RWPE1 (cell line): ENCODE measurements at regions not wholly inside any gene's neighbourhood (a gene's known extent, or its start where the extent isn't known, plus 50 kb on each side); places are given as distances from the start of the nearest gene placed in this dataset.
A peak's percentile ranks its signal among the peaks of the same experiment; 100 is the strongest.

Experiments used
- CTCF ChIA-PET: fragments of 350-600 bp; sonication (Branson Sonifier 250); formaldehyde crosslinking; extraction: SDS; loops from one replicate; lab custom pipeline; 2021; lab: Yijun Ruan, JAX
- POLR2A ChIA-PET: fragments of 400-600 bp; formaldehyde crosslinking; extraction: SDS; loops from one replicate; lab custom pipeline; 2020; ENCODE audit warnings: antibody characterized with exemption; ENCODE audit not compliant: low non-redundant PET; lab: Yijun Ruan, JAX
- DNase-seq: peaks from one replicate; pipeline ENCODE4 v3.0.0; 2012; ENCODE audit warnings: low spot score
- H3K27ac ChIP-seq: fragments of 450-650 bp; 2 replicates; pipeline ENCODE4 v1.5.1; 2017
- TF ChIP-seq, protein P1 (sequence below): fragments of 450-650 bp; conservative IDR thresholded peaks from 2 replicates; pipeline ENCODE4 v1.5.1; 2017; ENCODE audit warnings: low read depth, mild to moderate bottlenecking

DNA sequence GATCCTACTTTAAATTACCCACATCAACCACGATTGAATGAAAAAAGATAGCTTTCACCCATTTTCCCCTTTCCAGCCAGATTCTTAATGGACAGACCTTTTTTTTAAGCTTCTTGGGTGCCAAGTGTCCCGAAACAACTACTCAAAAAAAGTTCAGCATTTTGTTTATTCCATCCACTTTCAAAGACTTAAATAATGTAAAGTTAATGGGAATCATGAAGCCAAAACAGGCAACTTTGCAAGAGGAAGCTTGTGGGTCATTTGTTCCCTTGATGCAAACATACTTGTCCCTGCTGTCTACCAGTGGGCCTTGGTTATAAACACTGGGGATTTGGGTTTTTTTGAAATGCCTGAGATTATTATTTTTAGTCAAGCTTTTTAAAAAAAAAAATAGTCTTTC is 414.0 kb upstream of the PSMD7 start:
- ChIA-PET POLR2A (no interaction called here), CTCF (interaction anchor here (0.5 to 0.9 kb wide), 5 partner anchors 8 to 1116 kb away, joined by 3 to 5 read pairs (median 3); partner anchors contain the start of gene ZNRF1)
- no peak overlapping the region for H3K27ac ChIP-seq
- no peak for DNase-seq
- TF ChIP-seq, protein P1, sequence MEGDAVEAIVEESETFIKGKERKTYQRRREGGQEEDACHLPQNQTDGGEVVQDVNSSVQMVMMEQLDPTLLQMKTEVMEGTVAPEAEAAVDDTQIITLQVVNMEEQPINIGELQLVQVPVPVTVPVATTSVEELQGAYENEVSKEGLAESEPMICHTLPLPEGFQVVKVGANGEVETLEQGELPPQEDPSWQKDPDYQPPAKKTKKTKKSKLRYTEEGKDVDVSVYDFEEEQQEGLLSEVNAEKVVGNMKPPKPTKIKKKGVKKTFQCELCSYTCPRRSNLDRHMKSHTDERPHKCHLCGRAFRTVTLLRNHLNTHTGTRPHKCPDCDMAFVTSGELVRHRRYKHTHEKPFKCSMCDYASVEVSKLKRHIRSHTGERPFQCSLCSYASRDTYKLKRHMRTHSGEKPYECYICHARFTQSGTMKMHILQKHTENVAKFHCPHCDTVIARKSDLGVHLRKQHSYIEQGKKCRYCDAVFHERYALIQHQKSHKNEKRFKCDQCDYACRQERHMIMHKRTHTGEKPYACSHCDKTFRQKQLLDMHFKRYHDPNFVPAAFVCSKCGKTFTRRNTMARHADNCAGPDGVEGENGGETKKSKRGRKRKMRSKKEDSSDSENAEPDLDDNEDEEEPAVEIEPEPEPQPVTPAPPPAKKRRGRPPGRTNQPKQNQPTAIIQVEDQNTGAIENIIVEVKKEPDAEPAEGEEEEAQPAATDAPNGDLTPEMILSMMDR, result no peak

DNA sequence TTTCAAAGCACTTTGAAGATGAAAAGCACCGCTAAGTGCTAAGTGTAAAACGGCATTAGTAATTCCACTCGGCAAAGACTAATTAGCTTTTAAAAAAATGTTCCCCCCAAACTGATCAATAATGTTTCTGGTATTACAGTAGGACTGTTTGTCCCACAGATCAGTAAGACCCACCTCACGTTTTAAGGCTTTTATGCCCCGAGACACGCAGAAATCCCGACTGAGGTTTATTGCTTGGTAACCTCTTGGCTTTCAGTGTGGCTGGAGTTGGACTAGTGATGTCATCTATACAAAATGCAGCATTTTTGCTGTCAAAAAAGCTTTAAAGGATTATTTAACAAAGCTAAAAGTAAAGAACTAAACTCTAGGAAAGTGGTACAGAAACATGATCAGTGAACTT is 414.6 kb upstream of the PSMD7 start:
- no peak for DNase-seq
- ChIA-PET CTCF (interaction anchor here (0.9 kb wide), 1 partner anchor 9 kb away, joined by 3 read pairs; no protein-coding TSS in a partner anchor), POLR2A (no interaction called here)
- H3K27ac ChIP-seq, result no peak overlapping the region
- TF ChIP-seq, protein P1, result no peak

DNA sequence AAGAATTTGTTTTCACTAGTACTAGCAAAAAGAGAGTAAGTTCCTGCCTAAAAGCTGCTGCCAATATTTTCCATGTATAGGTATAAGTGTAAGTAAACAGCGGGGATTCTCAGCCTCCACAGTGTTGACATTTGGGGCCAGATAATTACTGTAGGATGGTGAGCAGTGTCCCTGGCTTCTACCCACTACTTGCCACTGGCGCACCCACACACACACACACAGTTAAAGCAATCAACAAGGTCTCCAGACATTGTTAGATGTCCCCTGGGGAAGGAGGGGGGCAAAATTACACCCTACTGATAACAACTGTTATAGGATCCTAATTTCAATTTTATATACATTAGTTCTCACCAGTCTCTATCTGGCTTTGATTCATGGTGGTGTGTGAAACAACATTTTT is 417.0 kb upstream of the PSMD7 start:
- ChIA-PET POLR2A (no interaction called here), CTCF (interaction anchor here (0.6 kb wide), 2 partner anchors 101 to 156 kb away, joined by 3 read pairs; no protein-coding TSS in a partner anchor)
- TF ChIP-seq, protein P1, result no peak
- H3K27ac ChIP-seq, result no peak overlapping the region
- DNase-seq, result no peak

DNA sequence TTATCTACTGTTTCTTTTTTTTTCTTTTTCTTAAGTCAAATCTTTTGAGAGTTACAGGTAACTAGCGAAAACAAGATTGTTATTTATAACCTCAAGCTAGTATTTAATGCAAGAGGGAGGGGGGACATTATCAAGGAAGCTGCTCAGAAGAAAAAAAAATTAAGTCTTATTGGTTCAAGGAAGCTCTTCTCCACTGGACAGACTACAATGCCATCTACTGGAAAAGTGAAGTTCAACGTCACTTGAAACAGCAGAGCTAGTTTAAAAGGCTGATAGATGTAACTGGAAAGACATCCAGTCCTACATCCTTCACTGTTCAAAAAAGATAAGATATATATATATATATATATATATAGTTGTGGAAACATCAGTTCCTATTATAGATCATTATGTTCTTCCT is 418.0 kb upstream of the PSMD7 start:
- DNase-seq, result peak; percentile 48
- TF ChIP-seq, protein P1, result peak; percentile 44
- H3K27ac ChIP-seq, result no peak overlapping the region
- ChIA-PET POLR2A (no interaction called here), CTCF (interaction anchor here (0.5 to 1.4 kb wide), 34 partner anchors 9 to 1754 kb away, joined by 3 to 13 read pairs (median 4); no protein-coding TSS in a partner anchor)

DNA sequence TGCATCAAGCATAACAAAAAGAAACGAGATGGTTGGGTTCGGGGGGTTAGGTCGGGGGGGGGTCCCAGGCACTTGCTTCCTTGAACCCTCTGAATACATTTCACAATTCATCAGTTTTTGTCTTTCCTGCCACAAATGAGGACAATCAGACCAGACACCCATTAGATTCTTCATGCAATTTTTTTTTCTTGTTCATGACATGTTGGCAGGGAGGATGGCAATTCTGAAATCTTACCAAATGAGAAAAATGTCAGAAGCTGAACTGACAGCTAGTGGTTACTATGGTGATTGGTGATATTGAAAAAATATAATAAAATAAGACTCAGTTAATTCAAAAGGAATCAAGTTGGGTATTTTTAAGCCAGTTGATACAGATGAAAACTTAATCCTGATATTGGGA is 419.5 kb upstream of the PSMD7 start:
- ChIA-PET POLR2A (no interaction called here), CTCF (interaction anchor here (0.6 kb wide), 2 partner anchors 16 to 311 kb away, joined by 3 read pairs; no protein-coding TSS in a partner anchor)
- no peak overlapping the region for H3K27ac ChIP-seq
- DNase-seq, result no peak
- TF ChIP-seq, protein P1, result no peak

DNA sequence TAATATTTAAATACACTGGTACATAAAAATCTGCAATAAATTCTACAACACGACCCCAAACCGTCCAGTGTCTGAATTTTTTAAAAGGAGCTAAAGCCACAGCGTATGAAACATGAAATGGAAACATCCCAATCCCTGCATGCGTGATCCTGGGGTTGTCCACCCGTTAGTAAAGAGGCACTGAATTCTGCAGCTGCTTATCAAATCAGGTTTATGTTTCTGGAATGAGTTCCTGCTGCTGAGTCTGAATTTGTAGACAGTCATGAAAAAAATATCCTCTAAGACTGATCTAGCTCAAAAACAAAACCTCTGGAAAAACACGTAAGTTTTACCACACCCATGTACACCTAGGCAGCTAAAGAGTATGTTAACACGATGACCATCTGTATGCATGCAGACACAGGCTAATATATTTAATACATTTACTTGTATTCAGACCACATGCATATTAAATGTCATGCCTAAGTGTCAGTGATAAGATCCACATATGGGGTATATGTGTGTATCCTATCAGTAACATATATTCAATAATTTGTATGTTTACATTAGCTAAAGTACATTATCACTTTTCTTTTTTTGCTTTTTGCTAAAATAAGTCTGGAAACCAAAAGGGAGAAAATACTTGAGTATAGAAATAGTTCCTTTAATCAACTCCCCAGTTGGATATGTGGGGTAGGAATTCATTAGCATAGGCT is 420.5 kb upstream of the PSMD7 start:
- no peak for DNase-seq
- ChIA-PET CTCF (no interaction called here), POLR2A (no interaction called here)
- TF ChIP-seq, protein P1, result no peak
- H3K27ac ChIP-seq, result no peak overlapping the region
